ENCODE measurements at regions not wholly inside any gene's neighbourhood (a gene's known extent, or its start where the extent isn't known, plus 50 kb on each side); places are given as distances from the start of the nearest gene placed in this dataset.

DNA sequence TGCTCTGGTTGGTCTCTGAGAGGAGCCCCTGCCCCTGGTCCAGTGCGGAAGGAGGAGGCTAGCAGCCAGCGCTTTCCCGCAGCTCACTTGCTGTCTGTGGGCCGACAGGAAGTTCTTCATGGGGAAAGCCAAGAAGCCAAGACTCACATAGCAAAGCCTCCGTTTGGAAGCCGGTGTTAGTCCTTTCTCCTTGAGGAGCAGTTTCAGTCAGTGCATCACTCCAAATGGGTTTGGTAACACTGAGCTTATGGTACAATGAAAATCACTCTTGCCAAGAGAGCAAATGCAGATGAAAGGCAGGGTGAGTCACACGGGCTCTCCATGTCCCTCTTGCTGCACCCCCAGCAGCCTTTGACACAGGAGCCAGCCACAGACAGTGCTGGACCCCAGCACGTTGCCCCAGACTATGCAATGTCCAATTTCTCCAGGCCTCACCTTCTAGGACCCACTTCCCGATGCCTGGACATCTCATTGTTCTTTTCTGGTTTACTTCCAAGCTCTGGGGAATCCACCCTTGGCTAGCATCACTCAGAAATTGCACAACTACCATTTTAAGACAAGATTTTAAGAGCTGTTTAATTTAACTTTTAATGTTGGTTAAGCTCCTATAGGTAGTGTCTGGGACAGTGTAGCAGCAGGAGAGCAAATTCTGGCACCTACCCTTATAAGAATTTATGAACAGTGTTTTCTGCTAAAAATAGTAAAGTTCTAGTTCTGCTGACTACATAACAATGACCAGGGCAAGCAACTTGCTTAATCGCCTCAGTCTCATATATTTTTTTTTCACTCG, 174.9 kb downstream of the ASB1 start:
- TF ChIP-seq, protein P1, sequence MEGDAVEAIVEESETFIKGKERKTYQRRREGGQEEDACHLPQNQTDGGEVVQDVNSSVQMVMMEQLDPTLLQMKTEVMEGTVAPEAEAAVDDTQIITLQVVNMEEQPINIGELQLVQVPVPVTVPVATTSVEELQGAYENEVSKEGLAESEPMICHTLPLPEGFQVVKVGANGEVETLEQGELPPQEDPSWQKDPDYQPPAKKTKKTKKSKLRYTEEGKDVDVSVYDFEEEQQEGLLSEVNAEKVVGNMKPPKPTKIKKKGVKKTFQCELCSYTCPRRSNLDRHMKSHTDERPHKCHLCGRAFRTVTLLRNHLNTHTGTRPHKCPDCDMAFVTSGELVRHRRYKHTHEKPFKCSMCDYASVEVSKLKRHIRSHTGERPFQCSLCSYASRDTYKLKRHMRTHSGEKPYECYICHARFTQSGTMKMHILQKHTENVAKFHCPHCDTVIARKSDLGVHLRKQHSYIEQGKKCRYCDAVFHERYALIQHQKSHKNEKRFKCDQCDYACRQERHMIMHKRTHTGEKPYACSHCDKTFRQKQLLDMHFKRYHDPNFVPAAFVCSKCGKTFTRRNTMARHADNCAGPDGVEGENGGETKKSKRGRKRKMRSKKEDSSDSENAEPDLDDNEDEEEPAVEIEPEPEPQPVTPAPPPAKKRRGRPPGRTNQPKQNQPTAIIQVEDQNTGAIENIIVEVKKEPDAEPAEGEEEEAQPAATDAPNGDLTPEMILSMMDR (IDR thresholded peaks at IDR 0.05): no peak
- no peak for TF ChIP-seq EP300 (IDR thresholded peaks at IDR 0.05)

Measured in esophagus muscularis mucosa (tissue), 3 donors.